Transverse colon (tissue), 4 donors: ENCODE measurements at regions not wholly inside any gene's neighbourhood (a gene's known extent, or its start where the extent isn't known, plus 50 kb on each side); places are given as distances from the start of the nearest gene placed in this dataset.

Source experiments
- DNase-seq: peaks from one replicate; pipeline ENCODE4 v3.0.0-alpha.2; 2019
- H3K27ac ChIP-seq, 4 donors: fragments of 200-600 bp; sonication (generic); 2 replicates each; pipeline ENCODE4 v1.5.1; 2016 to 2018; ENCODE audit warnings: inconsistent platforms in 4 of 4
- H3K27me3 ChIP-seq: fragments of 200-600 bp; sonication (generic); 2 replicates; pipeline ENCODE4 v1.5.1; 2017; ENCODE audit warnings: inconsistent platforms
- H3K36me3 ChIP-seq, 4 donors: fragments of 200-600 bp; sonication (generic); 2 replicates each; pipeline ENCODE4 v1.5.1; 2017 to 2019; ENCODE audit warnings: inconsistent platforms in 4 of 4
- H3K4me1 ChIP-seq, 4 donors: fragments of 200-600 bp; sonication (generic); 2 replicates each; pipeline ENCODE4 v1.5.1; 2017 to 2020; ENCODE audit warnings: inconsistent platforms in 4 of 4
- H3K4me3 ChIP-seq, 4 donors: fragments of 200-600 bp; sonication (generic); 1 replicate in 1 of 4; 2 replicates in 3 of 4; pipeline versions ENCODE4 v1.5.1 to v1.6.1; 2017 to 2019; ENCODE audit warnings: inconsistent platforms in 4 of 4
- H3K9me3 ChIP-seq, 2 donors: fragments of 200-600 bp; sonication (generic); 2 replicates each; pipeline ENCODE4 v1.5.1; 2017 to 2019; ENCODE audit warnings: inconsistent platforms in 2 of 2
- CTCF ChIP-seq, 5 experiments: fragments of 200-600 bp in 3 of 5; fragments of 450-650 bp in 2 of 5; sonication (generic) in 3 of 5; IDR thresholded peaks; 1 replicate in 2 of 5; 2 replicates in 3 of 5; pipeline ENCODE4 v1.5.1; 2016 to 2017; ENCODE audit warnings: antibody characterized with exemption in 5 of 5, inconsistent platforms in 3 of 5, mild to moderate bottlenecking in 2 of 5, moderate library complexity in 1 of 5
- EP300 ChIP-seq: sonication (generic); formaldehyde crosslinking; IDR thresholded peaks from one replicate; pipeline ENCODE4 v1.6.1; 2017; ENCODE audit warnings: antibody characterized with exemption, low read depth
- POLR2A ChIP-seq: fragments of 450-650 bp; IDR thresholded peaks from one replicate; pipeline ENCODE4 v1.6.1; 2016; ENCODE audit warnings: antibody characterized with exemption, mild to moderate bottlenecking, moderate library complexity
- POLR2AphosphoS5 ChIP-seq, 3 donors: sonication (generic); formaldehyde crosslinking; IDR thresholded peaks; one replicate each; pipeline ENCODE4 v1.6.1; 2016; ENCODE audit warnings: antibody characterized with exemption in 3 of 3
- WGBS, 2 donors: methylation state at CpG; one replicate each; pipeline ENCODE4 v1.1.5; 2018; ENCODE audit warnings: low coverage in 1 of 2; 5-methylcytosine and 5-hydroxymethylcytosine counted together
- in situ Hi-C, 4 donors: fragments of 200-750 bp; cut with MboI; loops; one replicate each; pipeline versions ENCODE4 v1.15.0 to v1.15.1; 2017; ENCODE audit warnings: low sequenced_read_pairs in 3 of 4, low pct_ligation_motif_present in 1 of 4, low pct_unique_long_range_greater_than_20kb in 1 of 4
- intact Hi-C: fragments of 100-400 bp; cut with DNase I; formaldehyde crosslinking; loops from one replicate; pipeline ENCODE4 v1.15.1; 2023; ENCODE audit warnings: low total_unique reads

- WGBS, 2 donors = 64 to 72% methylated on average over 2 of the region's 2 CpGs
- in situ Hi-C loops (no loop called here), intact Hi-C loops (no loop called here)
- Histone ChIP-seq H3K36me3 (no peaks in the 10 kb centered on the region), H3K9me3 (no peaks in the 10 kb centered on the region), H3K4me3 (no peak overlapping the region), H3K27ac (no peak overlapping the region), H3K4me1 (no peaks in the 10 kb centered on the region), H3K27me3 (no peaks in the 10 kb centered on the region)
- no peak for TF ChIP-seq CTCF (IDR thresholded peaks at IDR 0.05)
- TF ChIP-seq POLR2AphosphoS5 (IDR thresholded peaks at IDR 0.05) = no peak
- TF ChIP-seq POLR2A = no peak
- no peak for TF ChIP-seq EP300
- no peak for DNase-seq
Measured at GRCh38 chr10:111852801-111853200, 330.8 kb downstream of the GPAM start.

GRCh38 chr10:111856631-111857030 lies 326.9 kb downstream of the GPAM start:
- intact Hi-C loops (no loop called here), in situ Hi-C loops (no loop called here)
- no peak for TF ChIP-seq EP300
- TF ChIP-seq CTCF (IDR thresholded peaks at IDR 0.05) = peak in 2 of 5 experiments; percentile 16 to 20
- Histone ChIP-seq H3K9me3 (no peaks in the 10 kb centered on the region), H3K27ac (no peak overlapping the region), H3K4me3 (no peak overlapping the region), H3K4me1 (no peaks in the 10 kb centered on the region), H3K27me3 (no peaks in the 10 kb centered on the region), H3K36me3 (no peaks in the 10 kb centered on the region)
- no peak for DNase-seq
- 59% methylated on average over 3 of the region's 3 CpGs; no CpG with 5 or more reads in 1 of the 2 donors for WGBS, 2 donors

GRCh38 chr10:111865550-111865949 lies 318.0 kb downstream of the GPAM start:
- TF ChIP-seq POLR2A (no peak), EP300 (no peak), POLR2AphosphoS5 (IDR thresholded peaks at IDR 0.05) (no peak), CTCF (IDR thresholded peaks at IDR 0.05) (no peak)
- Histone ChIP-seq H3K27me3 (no peaks in the 10 kb centered on the region), H3K36me3 (no peaks in the 10 kb centered on the region), H3K9me3 (no peaks in the 10 kb centered on the region), H3K4me1 (no peaks in the 10 kb centered on the region), H3K4me3 (no peak overlapping the region), H3K27ac (no peak overlapping the region)
- no peak for DNase-seq
- intact Hi-C loops (no loop called here), in situ Hi-C loops (no loop called here)
- 60 to 64% methylated on average over 2 to 3 of the region's 3 CpGs for WGBS, 2 donors

GRCh38 chr10:111871458-111871857 lies 312.1 kb downstream of the GPAM start:
- DNase-seq = no peak
- Histone ChIP-seq H3K27me3 (no peaks in the 10 kb centered on the region), H3K36me3 (no peaks in the 10 kb centered on the region), H3K4me1 (no peaks in the 10 kb centered on the region), H3K4me3 (no peak overlapping the region), H3K9me3 (no peaks in the 10 kb centered on the region), H3K27ac (no peak overlapping the region)
- intact Hi-C loops = no loop called here
- no peak for TF ChIP-seq POLR2AphosphoS5 (IDR thresholded peaks at IDR 0.05)
- no peak for TF ChIP-seq POLR2A
- no peak for TF ChIP-seq EP300
- TF ChIP-seq CTCF (IDR thresholded peaks at IDR 0.05) = no peak
- in situ Hi-C loops = no loop called here
